ENCODE measurements at regions not wholly inside any gene's neighbourhood (a gene's known extent, or its start where the extent isn't known, plus 50 kb on each side); places are given as distances from the start of the nearest gene placed in this dataset.

- Histone ChIP-seq H3K14ac (ENCODE audit: insufficient read depth, low read length) (no peak overlapping the region), H3K27me3 (ENCODE audit: insufficient read depth, low read length) (no peaks in the 10 kb centered on the region), H3K23ac (ENCODE audit: insufficient read length, low read depth, low read length) (no peak overlapping the region), H3K23me2 (ENCODE audit: insufficient read length, low read depth, low read length, poor library complexity, severe bottlenecking) (no peaks in the 10 kb centered on the region), H2BK5ac (ENCODE audit: insufficient read length, low read length) (no peak overlapping the region), H4K91ac (ENCODE audit: insufficient read length, low read depth, low read length) (no peak overlapping the region), H3T11ph (ENCODE audit: low read length) (no peak overlapping the region), H4K20me1 (ENCODE audit: control insufficient read depth, insufficient read depth, insufficient read length) (no peaks in the 10 kb centered on the region), H3K79me2 (ENCODE audit: insufficient read depth, low read length) (no peaks in the 10 kb centered on the region), H2BK120ac (ENCODE audit: low read depth, low read length, poor library complexity, severe bottlenecking) (no peak overlapping the region), H2BK15ac (ENCODE audit: low read depth, low read length) (no peak overlapping the region; the same call in 1 of the 2 replicates), H3K9ac (ENCODE audit: extremely low read depth, insufficient read length, low read length) (no peak overlapping the region), H3K27ac (ENCODE audit: insufficient read length, low read depth, low read length) (no peak overlapping the region), H2AK5ac (ENCODE audit: insufficient read length, low read length) (no peak overlapping the region), H4K8ac (replicated peaks; ENCODE audit: insufficient read length, low read depth, low read length) (no peak overlapping the region), H2AFZ (ENCODE audit: low read length) (no peak overlapping the region), H3K4ac (ENCODE audit: low read depth, low read length) (no peak overlapping the region), H3K18ac (ENCODE audit: insufficient read length, low read depth, low read length) (no peak overlapping the region), H3K56ac (ENCODE audit: insufficient read length, low read depth, low read length) (no peak overlapping the region), H3K79me1 (ENCODE audit: insufficient read depth, low read depth, low read length, poor library complexity, severe bottlenecking) (no peaks in the 10 kb centered on the region), H2BK20ac (ENCODE audit: low read depth, low read length, poor library complexity, severe bottlenecking) (no peak overlapping the region), H4K5ac (ENCODE audit: insufficient read length, low read depth, low read length) (no peak overlapping the region), H3K4me2 (ENCODE audit: insufficient read depth, insufficient read length, low read length) (no peak overlapping the region), H3K4me1 (ENCODE audit: insufficient read depth, low read length) (no peaks in the 10 kb centered on the region; the same call in 1 of the 2 replicates), H2BK12ac (ENCODE audit: insufficient read length, low read depth, low read length) (no peak overlapping the region), H3K9me3 (ENCODE audit: control insufficient read depth, low read depth, low read length) (no peaks in the 10 kb centered on the region)
- Mint-ChIP-seq H3K27me3 (ENCODE audit: low read depth) (no peaks in the 10 kb centered on the region), H3K4me1 (peaks cover 2 to 5% of the 10 kb centered on the region in 2 experiments; a peak in 1 of 4 replicates), H3K27ac (no peak overlapping the region), H3K36me3 (ENCODE audit: insufficient read depth in 1 of 3, low read depth in 3 of 3) (peaks cover 9 to 19% (median 11%) of the 10 kb centered on the region in 3 experiments; a peak in 6 of 7 replicates), H3K9me3 (peaks cover 13 to 19% of the 10 kb centered on the region in 2 experiments), H3K4me3 (no peak overlapping the region)
- no peak for TF ChIP-seq CTCF (conservative IDR thresholded peaks at IDR 0.05)
- no peak for DNase-seq
- WGBS (ENCODE audit: extremely low coverage, insufficient read length, low lambda C conversion rate) = no CpG with 5 or more reads among the region's 1 CpG
Measured at GRCh38 chr2:37792366-37792765, 120.9 kb upstream of the CDC42EP3 start.
